Stimulated activated CD8-positive, alpha-beta memory T cell treated with anti-CD3 and anti-CD28 coated beads, Interleukin-4, amount 100 ng/mL, for 24 hours (primary cell): ENCODE measurements at regions not wholly inside any gene's neighbourhood (a gene's known extent, or its start where the extent isn't known, plus 50 kb on each side); places are given as distances from the start of the nearest gene placed in this dataset.
"Not testable (repeated sequence)": the region's sequence is repeated elsewhere in the genome, so short reads cannot be mapped to it uniquely, and the experiment has no call there.

Experiments used
- DNase-seq: peaks from one replicate; pipeline ENCODE4 v3.0.0-alpha.2; 2020; ENCODE audit warnings: low read depth

DNA sequence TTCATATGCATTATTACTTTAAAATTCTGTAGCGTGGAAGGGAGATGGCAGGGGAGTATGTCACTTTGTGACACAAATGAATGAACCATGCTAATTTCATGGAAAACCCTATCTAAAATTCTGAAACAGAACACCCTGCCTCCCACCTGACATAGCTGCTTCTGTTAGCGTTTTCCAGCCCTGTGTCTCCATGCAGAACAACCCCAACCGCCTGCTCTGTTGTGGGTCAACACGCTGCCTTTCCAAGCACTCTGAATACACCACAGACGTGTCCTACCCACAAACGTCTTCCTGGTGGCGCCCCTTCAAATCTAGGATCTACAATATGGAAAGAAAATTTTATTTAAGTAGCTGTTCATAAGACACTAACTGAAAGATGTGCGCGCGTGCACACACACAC, 238.6 kb downstream of the TRIML1 start:
- DNase-seq, result no peak

DNA sequence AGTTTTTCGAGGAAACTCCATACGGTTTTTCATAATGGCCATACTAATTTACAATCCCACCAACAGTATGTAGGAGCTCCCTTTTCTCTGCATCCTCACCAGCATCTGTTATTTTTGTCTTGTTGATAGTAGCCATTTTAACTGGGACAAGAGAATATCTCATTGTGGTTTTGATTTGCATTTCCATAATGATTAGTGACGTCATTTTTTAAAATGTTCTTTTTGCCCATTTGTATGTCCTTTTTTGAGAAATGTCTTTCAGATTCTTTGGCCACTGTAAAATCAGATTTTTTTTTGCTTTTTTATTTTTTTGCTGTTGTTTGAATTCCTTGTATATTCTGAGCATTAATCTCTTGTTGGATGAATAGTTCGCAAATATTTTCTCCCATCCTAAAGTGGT, 243.9 kb downstream of the TRIML1 start:
- no peak for DNase-seq

- DNase-seq, result no peak
Observed at GRCh38 chr4:188387179-188387791, 248.0 kb downstream of the TRIML1 start.

DNA sequence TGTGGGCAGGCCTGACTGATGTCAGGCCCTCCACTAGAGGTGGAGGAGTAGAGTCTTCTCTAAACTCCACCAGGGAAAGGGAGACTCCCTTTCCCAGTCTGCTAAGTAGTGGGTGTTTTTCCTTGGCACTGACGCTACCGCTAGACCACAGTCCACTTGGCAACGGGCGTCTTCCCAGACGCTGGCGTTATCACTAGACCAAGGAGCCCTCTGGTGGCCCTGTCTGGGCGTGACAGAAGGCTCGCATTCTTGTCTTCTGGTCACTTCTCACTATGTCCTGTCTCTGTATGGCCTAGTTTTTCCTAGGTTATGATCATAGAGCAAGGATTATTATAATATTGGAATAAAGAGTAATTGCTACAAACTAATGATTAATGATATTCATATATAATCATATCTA, 252.1 kb downstream of the TRIML1 start:
- not testable (repeated sequence) for DNase-seq

DNA sequence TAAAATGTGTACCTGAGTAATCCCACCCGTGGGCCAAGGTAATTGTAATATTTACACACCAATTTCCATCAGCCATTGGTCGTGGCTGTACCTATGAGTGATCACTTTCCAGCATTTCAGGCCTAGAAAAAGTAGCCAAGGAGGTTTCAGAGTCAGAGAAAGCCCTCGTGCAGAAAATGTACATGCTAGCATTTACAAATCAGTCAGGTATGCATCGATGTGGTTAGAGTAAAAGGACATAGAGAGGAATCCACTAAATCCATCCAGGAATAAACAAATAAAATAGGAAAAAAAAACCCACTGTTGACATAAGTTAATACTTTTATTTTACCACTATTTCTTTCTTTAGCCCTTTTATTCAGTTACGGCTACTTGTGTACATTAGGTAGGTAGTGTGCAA, 256.8 kb downstream of the TRIML1 start:
- no peak for DNase-seq

GRCh38 chr4:188399834-188400233, 260.6 kb downstream of the TRIML1 start:
- no peak for DNase-seq

DNA sequence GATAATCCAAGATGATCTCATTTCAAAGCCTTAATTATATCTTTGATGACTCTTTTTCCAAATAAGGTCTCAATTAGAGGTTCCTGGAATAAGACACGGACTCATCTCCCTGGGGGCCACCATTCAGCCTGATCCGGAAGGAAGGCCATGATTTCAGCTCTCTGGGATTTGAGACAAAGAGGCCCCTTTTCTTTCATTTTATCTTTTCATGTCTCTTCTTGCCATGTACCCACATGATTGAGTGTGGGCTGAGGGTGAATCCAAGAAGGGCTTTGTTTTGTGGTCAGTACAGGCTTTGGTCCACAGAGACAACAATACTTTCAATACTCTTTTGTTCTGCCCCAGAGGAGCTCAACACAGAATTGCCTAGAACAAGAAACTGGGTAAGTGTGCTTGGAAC, 261.2 kb downstream of the TRIML1 start:
- DNase-seq, result no peak

DNA sequence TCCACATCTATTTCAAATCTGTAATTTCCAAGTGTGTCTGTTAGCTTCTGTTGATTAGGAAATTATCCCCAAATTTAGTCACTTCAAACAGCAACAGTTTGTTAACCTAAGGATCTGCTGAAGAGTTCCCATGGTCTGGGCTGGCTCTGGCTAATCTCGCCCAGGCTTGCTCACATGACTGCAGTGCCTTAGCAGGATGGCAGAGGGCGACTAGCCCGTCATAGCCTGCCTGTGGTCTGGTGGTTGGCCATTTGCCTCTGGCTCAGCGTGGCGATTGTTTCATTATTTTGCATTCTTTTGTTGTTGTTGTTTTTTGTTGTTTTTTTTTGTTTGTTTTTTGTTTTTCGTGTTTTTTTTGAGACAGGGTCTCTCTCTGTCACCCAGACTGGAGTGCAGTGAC, 264.0 kb downstream of the TRIML1 start:
- no peak for DNase-seq

GRCh38 chr4:188405071-188405835, 266.0 kb downstream of the TRIML1 start:
- DNase-seq, result not testable (repeated sequence)

DNA sequence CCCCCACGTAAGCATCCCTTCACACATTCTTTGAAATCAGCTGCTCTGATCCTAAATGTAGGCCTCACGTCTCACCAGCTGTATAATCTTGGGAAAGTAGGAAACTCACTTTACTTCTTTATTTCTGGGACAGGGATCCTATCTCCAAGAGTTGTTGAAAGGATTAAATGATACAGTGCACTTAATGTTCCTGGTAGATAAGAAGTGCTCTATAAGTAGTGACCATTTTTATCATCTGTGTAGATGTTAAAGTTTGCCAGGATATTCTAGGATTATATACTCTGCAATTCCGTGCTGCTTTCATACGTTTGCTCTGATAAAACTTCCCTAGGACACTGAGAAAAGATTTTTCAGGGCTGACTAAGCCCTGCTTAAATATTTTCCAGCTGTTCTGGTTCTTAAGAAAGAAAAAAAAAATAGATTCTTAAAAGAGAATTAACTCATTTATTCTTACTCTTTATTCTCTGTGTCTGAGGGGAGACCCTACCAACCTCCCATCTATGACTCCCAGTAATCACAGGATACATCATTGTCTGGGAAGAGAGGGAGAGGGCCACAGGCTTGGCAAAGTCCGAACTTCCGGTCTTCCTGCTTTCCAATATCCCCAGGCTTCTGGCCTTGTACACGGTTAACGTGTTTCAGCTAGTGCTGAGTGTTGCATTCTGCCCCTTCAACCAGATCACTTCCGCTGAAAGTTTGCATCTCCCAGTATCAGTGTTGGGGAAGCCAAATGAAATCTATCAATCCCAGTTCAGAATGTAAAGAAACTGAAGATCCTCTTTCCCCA, 269.2 kb downstream of the TRIML1 start:
- DNase-seq, result no peak

- no peak for DNase-seq
Observed at GRCh38 chr4:188409851-188410250, 270.6 kb downstream of the TRIML1 start.

GRCh38 chr4:188411805-188412204, 272.6 kb downstream of the TRIML1 start:
- DNase-seq, result no peak

DNA sequence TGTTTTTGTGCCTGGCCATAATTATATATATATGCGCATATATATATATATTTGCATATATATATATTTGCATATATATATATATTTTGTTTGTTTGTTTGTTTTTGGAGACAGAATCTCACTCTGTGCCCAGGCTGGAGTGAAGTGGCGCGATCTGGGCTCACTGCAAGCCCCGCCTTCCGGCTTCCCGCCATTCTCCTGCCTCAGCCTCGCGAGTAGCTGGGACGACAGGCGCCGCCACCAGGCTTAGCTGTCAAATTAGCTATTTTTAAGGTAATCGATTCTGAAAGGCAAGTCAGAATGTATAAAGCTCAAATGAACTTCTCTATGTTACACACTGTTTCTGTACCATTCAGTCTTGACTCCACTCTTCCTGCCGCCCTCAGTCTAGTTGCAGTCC, 273.3 kb downstream of the TRIML1 start:
- no peak for DNase-seq

DNA sequence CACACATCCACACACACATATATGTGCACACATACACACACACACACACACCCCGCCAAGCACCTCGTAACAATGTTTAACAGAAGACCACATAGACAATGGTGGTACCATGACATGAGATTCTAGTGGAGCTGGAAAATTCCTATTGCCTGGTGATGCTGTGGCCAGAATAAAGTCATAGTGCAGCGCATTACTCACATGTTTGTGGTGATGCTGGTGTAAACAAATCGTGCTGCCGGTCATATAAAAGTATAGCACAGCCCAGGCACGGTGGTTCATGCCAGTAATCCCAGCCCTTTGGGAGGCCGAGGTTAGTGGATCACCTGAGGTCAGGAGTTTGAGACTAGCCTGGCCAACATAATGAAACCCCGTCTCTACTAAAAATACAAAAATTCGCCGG, 275.2 kb downstream of the TRIML1 start:
- no peak for DNase-seq

DNA sequence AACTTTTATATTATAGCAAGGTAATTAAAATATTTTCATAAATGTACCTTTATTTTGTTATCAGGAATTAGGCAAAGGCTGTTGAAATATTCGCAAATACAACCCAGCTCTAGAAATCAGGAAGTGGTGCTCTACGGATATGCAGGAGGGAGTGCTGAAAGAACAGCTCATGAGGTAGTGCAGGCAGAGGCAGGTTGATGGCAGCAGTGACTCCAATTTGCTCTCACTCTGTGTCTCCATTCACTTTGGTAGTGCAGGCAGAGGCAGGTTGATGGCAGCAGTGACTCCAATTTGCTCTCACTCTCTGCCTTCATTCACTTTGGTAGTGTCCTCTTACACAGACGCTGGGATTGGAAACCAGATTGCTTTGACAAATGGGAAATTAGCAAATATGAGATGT, 277.9 kb downstream of the TRIML1 start:
- DNase-seq, result no peak

DNA sequence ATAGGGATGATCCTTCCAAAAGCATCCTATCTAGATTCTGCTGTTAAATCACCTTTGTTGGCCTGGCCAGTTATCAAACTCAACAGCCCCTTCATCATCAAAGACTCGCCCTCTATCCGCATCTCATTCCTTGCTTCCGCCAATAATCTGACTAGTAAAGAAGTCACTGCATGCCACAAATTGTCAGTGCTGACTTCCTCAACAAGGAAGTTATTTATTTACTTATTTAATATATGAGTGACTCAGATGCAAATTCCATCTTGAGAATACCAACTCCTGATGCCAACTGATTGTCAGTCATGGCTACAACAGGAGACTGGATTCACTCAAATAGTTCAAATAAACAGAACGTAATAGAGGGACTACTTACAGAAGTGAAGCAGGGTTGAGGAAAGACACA, 283.8 kb downstream of the TRIML1 start:
- DNase-seq, result no peak

- DNase-seq, result no peak
Observed at GRCh38 chr4:188428935-188429334, 289.7 kb downstream of the TRIML1 start.

DNA sequence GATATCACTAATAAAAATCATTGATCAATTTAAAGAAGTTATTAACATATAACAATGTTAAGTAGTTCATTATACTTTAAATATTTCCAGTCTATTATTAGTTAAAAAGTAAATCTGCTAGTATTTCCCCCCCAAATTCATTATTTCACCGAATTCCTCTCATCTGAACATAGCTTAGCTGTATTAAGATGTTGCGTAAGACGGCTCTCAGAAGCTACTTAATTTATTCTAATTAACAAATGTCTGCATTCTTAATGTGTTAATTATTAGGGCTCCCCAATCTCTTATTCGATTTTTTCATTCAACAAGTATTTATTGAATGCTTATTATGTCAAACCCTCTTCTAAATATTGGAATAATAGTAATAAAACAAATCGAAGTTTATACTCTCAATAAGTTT, 290.7 kb downstream of the TRIML1 start:
- no peak for DNase-seq

GRCh38 chr4:188430384-188430783, 291.1 kb downstream of the TRIML1 start:
- DNase-seq, result no peak

- DNase-seq, result no peak
Observed at GRCh38 chr4:188432328-188432727, 293.1 kb downstream of the TRIML1 start.

- no peak for DNase-seq
Observed at GRCh38 chr4:188433741-188434315, 294.6 kb downstream of the TRIML1 start.

DNA sequence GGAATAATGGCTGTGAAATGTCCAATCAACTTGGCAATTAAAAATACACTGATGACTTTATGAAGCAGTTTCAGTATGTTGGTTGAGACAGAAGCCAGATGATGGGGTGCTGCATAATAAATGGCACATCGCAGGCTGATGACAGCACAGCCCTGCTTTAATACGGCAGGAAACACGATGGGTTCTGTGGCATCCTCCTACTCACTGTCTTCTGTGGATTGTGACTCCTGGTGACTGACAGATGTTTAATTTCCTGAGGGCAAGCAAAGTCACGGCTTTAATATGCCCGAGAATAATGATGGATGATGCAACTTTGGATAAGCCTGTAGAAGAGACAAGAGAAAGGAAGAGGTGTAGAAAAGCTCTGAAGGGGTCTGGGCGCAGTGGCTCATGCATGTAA, 295.4 kb downstream of the TRIML1 start:
- no peak for DNase-seq

GRCh38 chr4:188435381-188435780, 296.1 kb downstream of the TRIML1 start:
- DNase-seq, result no peak
